ENCODE measurements at regions not wholly inside any gene's neighbourhood (a gene's known extent, or its start where the extent isn't known, plus 50 kb on each side); places are given as distances from the start of the nearest gene placed in this dataset.

DNA sequence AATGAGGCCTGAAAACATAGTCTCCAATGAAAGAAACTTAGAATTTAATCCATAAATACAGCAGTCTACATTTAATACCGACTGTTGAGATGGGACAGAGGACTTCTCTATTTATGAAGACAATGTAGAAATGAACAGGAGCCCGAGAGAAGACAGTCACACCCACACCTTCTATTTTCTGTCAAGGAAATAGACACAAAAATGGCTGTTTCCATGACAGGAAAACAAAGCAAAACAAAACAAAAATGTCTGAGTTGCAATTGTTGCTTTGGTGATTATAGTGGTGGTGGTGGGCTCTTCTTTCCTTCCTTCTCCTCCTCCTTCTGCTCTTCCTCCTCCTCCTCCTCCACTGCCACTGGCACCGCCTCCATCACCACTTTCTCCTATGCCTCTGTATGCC is 72.3 kb upstream of the CCDC68 start:
- Mint-ChIP-seq H3K4me3 (peak overlapping the region in 1 of 2 donors; percentile 16), H3K27ac (no peak overlapping the region), H3K9me3 (peaks cover 0 to 1% (median 0%) of the 10 kb centered on the region in 7 donors), H3K36me3 (no peaks in the 10 kb centered on the region), H3K27me3 (ENCODE audit: low read depth in 3 of 3) (peaks cover 0 to 4% (median 2%) of the 10 kb centered on the region in 3 donors), H3K4me1 (no peaks in the 10 kb centered on the region)
- Histone ChIP-seq H3K4me2 (replicated peaks; ENCODE audit: extremely low read depth, low read length, poor library complexity, severe bottlenecking) (no peak overlapping the region), H3K4me1 (ENCODE audit: control insufficient read depth in 1 of 2, insufficient read depth in 2 of 2, low read length in 2 of 2) (no peaks in the 10 kb centered on the region), H3K9me3 (replicated peaks in 1 of 2; ENCODE audit: control insufficient read depth in 1 of 2, insufficient read depth in 1 of 2, low read length in 2 of 2) (no peaks in the 10 kb centered on the region), H4K20me1 (ENCODE audit: insufficient read depth, low read length) (no peaks in the 10 kb centered on the region), H3K79me2 (ENCODE audit: insufficient read depth, low read length) (no peaks in the 10 kb centered on the region), H3K27ac (ENCODE audit: low read depth in 1 of 2, low read length in 2 of 2) (no peak overlapping the region), H2AFZ (ENCODE audit: insufficient read depth, low read depth, low read length, poor library complexity, severe bottlenecking) (no peak overlapping the region), H3K36me3 (replicated peaks in 1 of 2; ENCODE audit: control insufficient read depth in 1 of 2, insufficient read depth in 2 of 2, low read length in 2 of 2) (no peaks in the 10 kb centered on the region), H3K9ac (ENCODE audit: insufficient read depth, low read length, poor library complexity, severe bottlenecking) (no peak overlapping the region), H3K4me3 (replicated peaks in 1 of 3; ENCODE audit: low read depth in 2 of 3, low read length in 3 of 3) (no peak overlapping the region), H3K27me3 (ENCODE audit: control insufficient read depth in 2 of 2, insufficient read depth in 2 of 2, low read length in 2 of 2) (no peaks in the 10 kb centered on the region)
- no peak for DNase-seq
- 100% methylated on average over 1 of the region's 3 CpGs for WGBS (ENCODE audit: insufficient coverage)
- intact Hi-C loops (cut with micrococcal nuclease), result no loop called here
- TF ChIP-seq, protein P1, sequence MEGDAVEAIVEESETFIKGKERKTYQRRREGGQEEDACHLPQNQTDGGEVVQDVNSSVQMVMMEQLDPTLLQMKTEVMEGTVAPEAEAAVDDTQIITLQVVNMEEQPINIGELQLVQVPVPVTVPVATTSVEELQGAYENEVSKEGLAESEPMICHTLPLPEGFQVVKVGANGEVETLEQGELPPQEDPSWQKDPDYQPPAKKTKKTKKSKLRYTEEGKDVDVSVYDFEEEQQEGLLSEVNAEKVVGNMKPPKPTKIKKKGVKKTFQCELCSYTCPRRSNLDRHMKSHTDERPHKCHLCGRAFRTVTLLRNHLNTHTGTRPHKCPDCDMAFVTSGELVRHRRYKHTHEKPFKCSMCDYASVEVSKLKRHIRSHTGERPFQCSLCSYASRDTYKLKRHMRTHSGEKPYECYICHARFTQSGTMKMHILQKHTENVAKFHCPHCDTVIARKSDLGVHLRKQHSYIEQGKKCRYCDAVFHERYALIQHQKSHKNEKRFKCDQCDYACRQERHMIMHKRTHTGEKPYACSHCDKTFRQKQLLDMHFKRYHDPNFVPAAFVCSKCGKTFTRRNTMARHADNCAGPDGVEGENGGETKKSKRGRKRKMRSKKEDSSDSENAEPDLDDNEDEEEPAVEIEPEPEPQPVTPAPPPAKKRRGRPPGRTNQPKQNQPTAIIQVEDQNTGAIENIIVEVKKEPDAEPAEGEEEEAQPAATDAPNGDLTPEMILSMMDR (IDR thresholded peaks at IDR 0.05), result no peak

DNA sequence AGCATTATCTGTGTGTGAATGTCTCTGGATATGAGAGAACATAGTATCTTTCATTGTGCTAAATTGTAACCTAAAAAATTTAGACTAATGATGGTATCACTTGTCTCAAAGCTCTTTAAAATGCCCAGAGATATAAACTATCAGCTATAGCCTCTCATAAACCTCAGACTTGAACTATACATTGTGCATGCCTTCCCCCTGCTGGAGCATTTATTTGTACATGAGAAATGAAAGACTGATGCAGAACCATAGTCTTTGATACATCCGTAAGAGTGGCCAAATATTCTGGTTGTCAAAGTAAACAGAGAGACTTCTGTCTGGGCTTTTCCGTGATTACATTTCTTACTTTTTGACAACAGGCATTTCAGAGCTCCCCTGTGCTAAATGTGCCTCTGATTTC is 71.9 kb upstream of the CCDC68 start:
- no peaks in the 10 kb centered on the region for H3K27me3 ChIP-seq (ENCODE audit: control insufficient read depth in 2 of 2, insufficient read depth in 2 of 2, low read length in 2 of 2)
- no peak overlapping the region for H3K27ac Mint-ChIP-seq
- no peaks in the 10 kb centered on the region for H3K79me2 ChIP-seq (ENCODE audit: insufficient read depth, low read length)
- no peaks in the 10 kb centered on the region for H3K4me1 ChIP-seq (ENCODE audit: control insufficient read depth in 1 of 2, insufficient read depth in 2 of 2, low read length in 2 of 2)
- TF ChIP-seq, protein P1 (IDR thresholded peaks at IDR 0.05), result no peak
- no peak overlapping the region for H3K4me3 Mint-ChIP-seq
- H3K9me3 ChIP-seq (replicated peaks in 1 of 2; ENCODE audit: control insufficient read depth in 1 of 2, insufficient read depth in 1 of 2, low read length in 2 of 2), result no peaks in the 10 kb centered on the region
- no peak for DNase-seq
- H3K4me1 Mint-ChIP-seq, result no peaks in the 10 kb centered on the region
- no peaks in the 10 kb centered on the region for H3K36me3 Mint-ChIP-seq
- intact Hi-C loops (cut with micrococcal nuclease), result no loop called here
- H3K36me3 ChIP-seq (replicated peaks in 1 of 2; ENCODE audit: control insufficient read depth in 1 of 2, insufficient read depth in 2 of 2, low read length in 2 of 2), result no peaks in the 10 kb centered on the region
- H2AFZ ChIP-seq (ENCODE audit: insufficient read depth, low read depth, low read length, poor library complexity, severe bottlenecking), result no peak overlapping the region
- 100% methylated on average over 2 of the region's 2 CpGs for WGBS (ENCODE audit: insufficient coverage)
- no peaks in the 10 kb centered on the region for H4K20me1 ChIP-seq (ENCODE audit: insufficient read depth, low read length)
- H3K4me3 ChIP-seq (replicated peaks in 1 of 3; ENCODE audit: low read depth in 2 of 3, low read length in 3 of 3), result no peak overlapping the region
- H3K4me2 ChIP-seq (replicated peaks; ENCODE audit: extremely low read depth, low read length, poor library complexity, severe bottlenecking), result no peak overlapping the region
- no peak overlapping the region for H3K27ac ChIP-seq (ENCODE audit: low read depth in 1 of 2, low read length in 2 of 2)
- no peak overlapping the region for H3K9ac ChIP-seq (ENCODE audit: insufficient read depth, low read length, poor library complexity, severe bottlenecking)
- H3K9me3 Mint-ChIP-seq, result peaks cover 0 to 1% (median 0%) of the 10 kb centered on the region in 7 donors
- peaks cover 0 to 4% (median 2%) of the 10 kb centered on the region in 3 donors for H3K27me3 Mint-ChIP-seq (ENCODE audit: low read depth in 3 of 3)

Measured in CD14-positive monocyte (primary cell).